Astrocyte (in vitro differentiated cells and primary cell): ENCODE measurements at regions not wholly inside any gene's neighbourhood (a gene's known extent, or its start where the extent isn't known, plus 50 kb on each side); places are given as distances from the start of the nearest gene placed in this dataset.

Experiments
- EZH2 ChIP-seq: IDR thresholded peaks from 2 replicates; pipeline ENCODE4 v1.6.1; 2012; ENCODE audit warnings: mild to moderate bottlenecking, low read length, inconsistent platforms; ENCODE audit not compliant: insufficient read depth
- TF ChIP-seq, protein P1 (sequence below): IDR thresholded peaks from 2 replicates; pipeline ENCODE4 v1.5.1; 2011; ENCODE audit warnings: low read depth, mild to moderate bottlenecking, inconsistent platforms, low read length, moderate library complexity; ENCODE audit not compliant: insufficient read depth

- TF ChIP-seq, protein P1, sequence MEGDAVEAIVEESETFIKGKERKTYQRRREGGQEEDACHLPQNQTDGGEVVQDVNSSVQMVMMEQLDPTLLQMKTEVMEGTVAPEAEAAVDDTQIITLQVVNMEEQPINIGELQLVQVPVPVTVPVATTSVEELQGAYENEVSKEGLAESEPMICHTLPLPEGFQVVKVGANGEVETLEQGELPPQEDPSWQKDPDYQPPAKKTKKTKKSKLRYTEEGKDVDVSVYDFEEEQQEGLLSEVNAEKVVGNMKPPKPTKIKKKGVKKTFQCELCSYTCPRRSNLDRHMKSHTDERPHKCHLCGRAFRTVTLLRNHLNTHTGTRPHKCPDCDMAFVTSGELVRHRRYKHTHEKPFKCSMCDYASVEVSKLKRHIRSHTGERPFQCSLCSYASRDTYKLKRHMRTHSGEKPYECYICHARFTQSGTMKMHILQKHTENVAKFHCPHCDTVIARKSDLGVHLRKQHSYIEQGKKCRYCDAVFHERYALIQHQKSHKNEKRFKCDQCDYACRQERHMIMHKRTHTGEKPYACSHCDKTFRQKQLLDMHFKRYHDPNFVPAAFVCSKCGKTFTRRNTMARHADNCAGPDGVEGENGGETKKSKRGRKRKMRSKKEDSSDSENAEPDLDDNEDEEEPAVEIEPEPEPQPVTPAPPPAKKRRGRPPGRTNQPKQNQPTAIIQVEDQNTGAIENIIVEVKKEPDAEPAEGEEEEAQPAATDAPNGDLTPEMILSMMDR, result no peak
- TF ChIP-seq EZH2, result no peak
These were observed 423.1 kb downstream of the TOX3 start for GRCh38 chr16:52123842-52124241.
